GM12874 (cell line): ENCODE measurements at regions not wholly inside any gene's neighbourhood (a gene's known extent, or its start where the extent isn't known, plus 50 kb on each side); places are given as distances from the start of the nearest gene placed in this dataset.

ENCODE experiments used
- TF ChIP-seq, protein P1 (sequence below): IDR thresholded peaks from 2 replicates; pipeline ENCODE4 v1.5.1; 2011; ENCODE audit warnings: low read depth, mild to moderate bottlenecking, control low read depth, low read length, moderate library complexity; ENCODE audit not compliant: insufficient read depth

DNA sequence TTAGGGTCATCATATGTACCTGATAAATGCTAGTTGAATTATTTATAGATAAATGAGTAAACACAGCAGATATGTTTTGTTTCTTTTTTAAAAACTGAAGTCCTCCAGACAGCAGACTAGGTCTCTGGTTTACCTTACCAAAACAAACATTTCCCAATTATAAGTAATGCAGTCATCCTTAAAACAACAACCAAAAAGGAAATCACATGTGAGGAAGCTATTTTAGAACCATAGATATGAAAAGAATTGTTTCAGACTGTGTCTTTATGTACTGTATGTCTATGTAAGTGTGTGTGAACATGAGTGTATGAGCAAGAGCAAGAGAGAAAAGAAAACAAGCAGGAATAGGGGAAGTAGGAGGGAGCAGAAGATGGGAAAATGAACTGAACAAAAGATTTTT lies 441.0 kb downstream of the CPS1 start:
- TF ChIP-seq, protein P1, sequence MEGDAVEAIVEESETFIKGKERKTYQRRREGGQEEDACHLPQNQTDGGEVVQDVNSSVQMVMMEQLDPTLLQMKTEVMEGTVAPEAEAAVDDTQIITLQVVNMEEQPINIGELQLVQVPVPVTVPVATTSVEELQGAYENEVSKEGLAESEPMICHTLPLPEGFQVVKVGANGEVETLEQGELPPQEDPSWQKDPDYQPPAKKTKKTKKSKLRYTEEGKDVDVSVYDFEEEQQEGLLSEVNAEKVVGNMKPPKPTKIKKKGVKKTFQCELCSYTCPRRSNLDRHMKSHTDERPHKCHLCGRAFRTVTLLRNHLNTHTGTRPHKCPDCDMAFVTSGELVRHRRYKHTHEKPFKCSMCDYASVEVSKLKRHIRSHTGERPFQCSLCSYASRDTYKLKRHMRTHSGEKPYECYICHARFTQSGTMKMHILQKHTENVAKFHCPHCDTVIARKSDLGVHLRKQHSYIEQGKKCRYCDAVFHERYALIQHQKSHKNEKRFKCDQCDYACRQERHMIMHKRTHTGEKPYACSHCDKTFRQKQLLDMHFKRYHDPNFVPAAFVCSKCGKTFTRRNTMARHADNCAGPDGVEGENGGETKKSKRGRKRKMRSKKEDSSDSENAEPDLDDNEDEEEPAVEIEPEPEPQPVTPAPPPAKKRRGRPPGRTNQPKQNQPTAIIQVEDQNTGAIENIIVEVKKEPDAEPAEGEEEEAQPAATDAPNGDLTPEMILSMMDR = no peak

DNA sequence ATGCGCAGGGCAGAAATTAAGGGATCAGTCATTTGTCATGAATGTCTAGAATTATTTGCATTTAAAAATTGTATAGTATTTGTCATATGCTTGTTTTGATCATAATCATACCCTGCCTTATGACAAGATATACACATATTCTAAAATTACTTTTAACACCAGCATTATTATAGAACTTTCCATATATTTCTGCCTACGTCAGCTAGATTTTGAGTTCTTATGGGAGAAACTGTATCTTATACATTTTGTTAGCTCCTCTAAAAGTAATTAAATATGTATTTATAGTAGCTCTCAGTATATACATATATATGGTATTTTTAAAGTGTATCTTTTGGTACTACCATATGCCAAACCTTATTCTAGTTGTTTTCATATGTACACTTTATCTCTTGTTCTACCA lies 441.9 kb downstream of the CPS1 start:
- TF ChIP-seq, protein P1 = no peak

DNA sequence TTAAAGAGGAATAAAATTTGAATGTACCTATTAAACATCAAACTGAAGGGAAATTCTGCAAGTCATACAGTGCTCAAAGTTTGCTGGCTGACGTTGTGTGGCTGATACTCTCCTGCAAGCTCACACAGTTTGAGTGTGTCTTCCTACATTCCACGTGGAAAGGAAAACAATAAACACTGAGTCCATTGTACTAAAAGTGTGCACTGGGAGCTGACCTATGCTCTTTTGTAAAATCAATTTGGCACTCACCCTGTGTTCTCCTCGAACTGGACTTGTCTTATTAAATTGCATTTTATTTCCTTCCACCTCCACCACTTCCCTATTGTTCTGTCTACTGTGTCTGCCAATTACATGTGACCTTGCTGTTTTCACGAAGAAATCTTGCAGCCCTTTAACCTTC lies 458.0 kb downstream of the CPS1 start:
- TF ChIP-seq, protein P1 = no peak

DNA sequence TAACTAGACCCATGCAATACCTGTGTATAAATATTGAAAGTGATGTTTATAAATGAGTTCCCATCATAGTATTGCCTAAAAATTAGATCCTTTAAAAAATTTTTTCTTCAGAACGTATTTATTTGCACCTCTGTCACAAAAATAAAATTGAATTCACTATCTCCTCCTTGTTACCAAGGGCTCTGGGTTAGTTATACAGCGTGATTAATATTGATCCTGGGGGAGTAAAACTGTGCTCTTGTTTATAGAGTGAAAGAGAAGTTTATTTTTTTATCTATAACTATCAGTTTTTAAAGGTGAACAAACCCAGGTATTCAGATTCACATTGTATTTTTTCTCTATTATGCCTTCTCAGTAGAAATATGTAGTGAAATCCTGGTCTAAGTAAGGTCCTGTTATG lies 458.5 kb downstream of the CPS1 start:
- TF ChIP-seq, protein P1 = no peak

DNA sequence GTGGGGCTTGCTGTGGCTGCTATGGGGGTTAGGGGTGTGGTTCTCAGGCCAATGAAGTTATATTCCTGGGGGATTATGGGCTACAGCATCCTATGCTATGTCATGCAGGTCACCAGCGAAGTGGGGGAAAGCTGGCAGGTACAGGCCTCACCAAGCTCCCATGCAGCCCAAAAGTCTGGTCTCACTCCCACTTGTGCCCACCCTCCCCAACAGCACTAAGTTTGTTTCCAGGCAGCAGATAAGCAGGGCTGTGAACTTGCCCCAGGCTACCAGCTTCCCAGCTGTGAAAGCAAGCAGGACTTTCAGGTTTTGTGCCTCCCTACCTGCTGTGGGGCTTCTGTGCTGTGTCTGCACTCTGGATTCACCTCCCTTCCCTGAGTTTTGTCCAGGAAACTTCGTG lies 469.7 kb downstream of the CPS1 start:
- TF ChIP-seq, protein P1 = no peak

DNA sequence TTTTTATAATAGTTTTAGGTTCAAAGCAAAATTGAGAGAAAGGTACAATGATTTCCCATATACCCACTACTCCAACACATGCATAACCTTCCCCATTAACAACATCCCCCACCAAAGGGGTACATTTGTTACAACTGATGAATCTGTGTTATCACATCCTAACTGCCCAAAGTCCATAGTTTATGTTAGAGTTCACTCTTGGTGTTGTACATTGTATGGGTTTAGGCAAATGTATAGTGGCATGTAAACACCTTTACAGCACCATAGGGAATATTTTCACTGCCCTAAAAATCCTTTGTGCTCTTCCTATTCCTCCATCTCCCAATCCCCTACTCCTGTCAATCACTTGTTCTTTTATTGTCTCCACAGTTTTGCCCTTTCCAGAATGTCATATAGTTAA lies 471.6 kb downstream of the CPS1 start:
- TF ChIP-seq, protein P1 = no peak

DNA sequence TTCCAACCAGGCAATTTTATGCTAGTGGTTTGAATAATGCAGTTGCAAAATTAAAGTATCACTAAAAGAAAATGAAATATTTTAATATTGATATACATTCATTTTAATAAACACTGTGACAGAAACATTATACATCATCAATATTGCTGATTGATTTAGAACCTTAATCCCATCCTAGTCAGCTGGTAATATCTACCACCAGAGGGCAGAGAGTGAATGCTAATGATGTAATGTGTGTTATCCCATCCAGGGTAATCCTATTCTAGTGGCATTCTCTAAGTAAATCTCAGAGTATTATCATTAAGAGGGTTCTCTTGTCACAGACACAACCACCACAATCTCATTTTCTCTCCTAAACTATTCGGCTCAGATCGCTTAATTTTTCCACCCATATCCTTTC lies 477.4 kb downstream of the CPS1 start:
- TF ChIP-seq, protein P1 = 0 out of 2 replicates have a peak, but pooled peaks have one; percentile 4

DNA sequence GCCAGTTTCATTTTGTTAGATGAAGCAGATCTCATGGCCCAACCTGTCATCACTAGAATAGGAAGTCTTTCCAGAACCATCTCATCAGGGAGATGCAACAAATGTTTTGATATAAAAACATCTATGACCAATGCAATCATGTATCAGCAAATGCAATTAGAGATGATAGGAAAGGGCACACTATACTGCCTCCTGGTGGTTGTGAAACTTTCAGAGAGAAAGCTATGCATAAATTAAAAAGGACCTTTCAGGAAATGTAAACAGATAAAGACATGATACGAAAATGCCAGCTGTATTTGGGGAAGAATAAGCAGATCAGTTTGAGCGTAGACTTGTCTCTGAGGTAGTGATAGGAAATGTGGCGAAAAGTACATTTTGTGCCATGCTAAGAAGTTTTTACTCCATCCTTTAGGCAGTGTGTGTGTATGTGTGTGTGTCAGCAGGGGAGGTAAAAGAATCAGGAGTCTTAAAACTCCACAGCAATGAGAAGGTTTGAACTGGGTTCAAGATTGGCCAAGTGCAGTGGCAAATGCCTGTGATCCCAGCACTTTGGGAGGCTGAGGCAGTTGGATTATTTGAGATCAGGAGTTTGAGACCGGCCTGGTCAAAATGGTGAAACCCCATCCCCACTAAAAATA lies 479.3 kb downstream of the CPS1 start:
- TF ChIP-seq, protein P1 = peak; percentile 47; the same call in 1 of the 2 replicates
